Peyer's patch (tissue), 4 donors: ENCODE measurements at regions not wholly inside any gene's neighbourhood (a gene's known extent, or its start where the extent isn't known, plus 50 kb on each side); places are given as distances from the start of the nearest gene placed in this dataset.

ENCODE experiments used
- DNase-seq, 3 donors: peaks; one replicate each; pipeline ENCODE4 v3.0.0-alpha.2; 2017 to 2019
- H3K27ac ChIP-seq, 4 donors: fragments of 200-600 bp; sonication (generic); one replicate each; pipeline ENCODE4 v1.5.1; 2016 to 2019
- H3K27me3 ChIP-seq, 2 donors: fragments of 200-600 bp; sonication (generic); one replicate each; pipeline ENCODE4 v1.5.1; 2019
- H3K36me3 ChIP-seq, 3 donors: fragments of 200-600 bp; sonication (generic); one replicate each; pipeline ENCODE4 v1.5.1; 2016 to 2019
- H3K4me1 ChIP-seq, 4 donors: fragments of 200-600 bp; sonication (generic); one replicate each; pipeline ENCODE4 v1.5.1; 2016 to 2019
- H3K4me3 ChIP-seq, 4 donors: fragments of 200-600 bp; sonication (generic); 1 replicate in 3 of 4; 2 replicates in 1 of 4; pipeline ENCODE4 v1.5.1; 2016 to 2019; ENCODE audit warnings: mild to moderate bottlenecking in 1 of 4
- H3K9me3 ChIP-seq, 4 donors: fragments of 200-600 bp; sonication (generic); one replicate each; pipeline ENCODE4 v1.5.1; 2016 to 2019; ENCODE audit warnings: mild to moderate bottlenecking in 1 of 4
- POLR2A ChIP-seq, 2 donors: fragments of 450-650 bp; IDR thresholded peaks; one replicate each; pipeline ENCODE4 v1.5.1; 2017; ENCODE audit warnings: antibody characterized with exemption in 2 of 2, mild to moderate bottlenecking in 2 of 2, moderate library complexity in 2 of 2
- TF ChIP-seq, protein P1 (sequence below), 6 experiments: fragments of 450-650 bp in 4 of 6; fragments of 200-600 bp in 2 of 6; sonication (generic) in 1 of 6; IDR thresholded peaks; one replicate each; pipeline ENCODE4 v1.5.1; 2017 to 2019; ENCODE audit warnings: antibody characterized with exemption in 6 of 6, mild to moderate bottlenecking in 3 of 6, moderate library complexity in 1 of 6

DNA sequence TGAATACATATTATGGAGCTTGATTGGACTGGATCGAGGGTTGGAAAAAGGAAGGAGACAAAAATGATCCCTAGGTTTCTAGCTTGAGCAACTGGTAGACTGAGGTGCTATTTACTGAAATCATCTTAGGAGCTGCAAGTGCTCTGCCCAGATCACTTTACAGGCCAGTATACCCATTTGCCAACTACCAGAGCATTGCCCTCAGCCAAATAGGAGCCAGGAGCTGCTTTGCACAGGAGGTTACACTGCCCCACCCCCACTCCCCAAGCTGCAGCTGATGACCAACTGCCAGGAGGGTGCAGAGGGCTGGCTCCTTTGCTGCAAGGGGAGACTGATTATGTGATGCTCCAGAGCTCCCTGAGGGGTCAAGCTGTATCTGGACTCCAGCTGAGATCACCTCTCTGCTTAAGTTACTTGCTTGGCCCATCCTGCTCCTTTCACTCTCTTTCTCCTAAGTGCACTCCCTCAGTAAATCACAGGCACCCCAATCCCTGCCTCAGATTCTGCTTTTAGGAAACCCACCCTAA, 275.4 kb downstream of the ZEB1 start:
- no peak for DNase-seq
- Histone ChIP-seq H3K36me3 (no peaks in the 10 kb centered on the region), H3K27ac (no peak overlapping the region), H3K27me3 (no peaks in the 10 kb centered on the region), H3K4me3 (no peak overlapping the region), H3K4me1 (no peaks in the 10 kb centered on the region), H3K9me3 (no peaks in the 10 kb centered on the region)
- no peak for TF ChIP-seq POLR2A (IDR thresholded peaks at IDR 0.05)
- TF ChIP-seq, protein P1, sequence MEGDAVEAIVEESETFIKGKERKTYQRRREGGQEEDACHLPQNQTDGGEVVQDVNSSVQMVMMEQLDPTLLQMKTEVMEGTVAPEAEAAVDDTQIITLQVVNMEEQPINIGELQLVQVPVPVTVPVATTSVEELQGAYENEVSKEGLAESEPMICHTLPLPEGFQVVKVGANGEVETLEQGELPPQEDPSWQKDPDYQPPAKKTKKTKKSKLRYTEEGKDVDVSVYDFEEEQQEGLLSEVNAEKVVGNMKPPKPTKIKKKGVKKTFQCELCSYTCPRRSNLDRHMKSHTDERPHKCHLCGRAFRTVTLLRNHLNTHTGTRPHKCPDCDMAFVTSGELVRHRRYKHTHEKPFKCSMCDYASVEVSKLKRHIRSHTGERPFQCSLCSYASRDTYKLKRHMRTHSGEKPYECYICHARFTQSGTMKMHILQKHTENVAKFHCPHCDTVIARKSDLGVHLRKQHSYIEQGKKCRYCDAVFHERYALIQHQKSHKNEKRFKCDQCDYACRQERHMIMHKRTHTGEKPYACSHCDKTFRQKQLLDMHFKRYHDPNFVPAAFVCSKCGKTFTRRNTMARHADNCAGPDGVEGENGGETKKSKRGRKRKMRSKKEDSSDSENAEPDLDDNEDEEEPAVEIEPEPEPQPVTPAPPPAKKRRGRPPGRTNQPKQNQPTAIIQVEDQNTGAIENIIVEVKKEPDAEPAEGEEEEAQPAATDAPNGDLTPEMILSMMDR (IDR thresholded peaks at IDR 0.05) = no peak

DNA sequence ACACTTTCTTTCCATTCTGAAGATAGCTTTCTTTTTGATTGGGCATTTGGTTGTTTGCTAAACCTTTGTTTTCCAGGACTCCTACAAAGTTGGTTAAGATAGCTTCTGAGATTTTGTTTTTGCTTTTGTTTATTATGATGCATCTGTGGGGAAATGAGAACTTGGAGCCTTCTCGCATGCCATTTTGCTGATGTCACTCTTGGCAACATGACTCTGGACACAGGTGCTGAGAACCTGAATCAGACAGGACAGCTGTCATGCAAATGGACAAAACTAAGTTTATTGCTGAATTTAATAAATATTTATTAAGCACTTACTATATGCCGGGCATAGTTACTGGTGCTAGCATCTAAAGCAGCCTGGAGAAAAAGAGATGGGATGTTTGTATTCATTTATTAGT, 274.1 kb downstream of the ZEB1 start:
- no peak overlapping the region for H3K27ac ChIP-seq
- H3K4me1 ChIP-seq = no peaks in the 10 kb centered on the region
- H3K36me3 ChIP-seq = no peaks in the 10 kb centered on the region
- no peaks in the 10 kb centered on the region for H3K9me3 ChIP-seq
- H3K27me3 ChIP-seq = no peaks in the 10 kb centered on the region
- H3K4me3 ChIP-seq = no peak overlapping the region
- no peak for DNase-seq
- TF ChIP-seq POLR2A (IDR thresholded peaks at IDR 0.05) = no peak
- TF ChIP-seq, protein P1 (IDR thresholded peaks at IDR 0.05) = no peak

DNA sequence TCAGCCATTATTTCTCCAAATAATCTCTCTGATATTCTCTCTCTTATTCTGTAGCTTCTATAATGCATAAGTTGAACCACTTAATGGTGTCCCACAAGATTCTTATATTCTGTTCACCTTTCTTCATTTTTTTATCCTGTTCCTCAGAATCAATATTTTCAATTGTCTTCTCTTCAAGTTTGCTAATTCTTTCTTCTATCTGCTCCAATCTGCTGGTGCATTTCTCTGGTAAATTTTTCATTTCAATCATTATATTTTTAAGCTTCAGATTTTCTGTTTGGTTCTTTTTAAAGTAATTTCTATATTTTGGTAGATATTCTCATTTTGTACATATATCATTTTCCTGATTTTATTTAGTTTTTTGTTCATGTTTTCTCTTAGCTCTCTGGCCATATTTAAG, 272.6 kb downstream of the ZEB1 start:
- TF ChIP-seq, protein P1 (IDR thresholded peaks at IDR 0.05) = no peak
- H3K4me1 ChIP-seq = no peaks in the 10 kb centered on the region

DNA sequence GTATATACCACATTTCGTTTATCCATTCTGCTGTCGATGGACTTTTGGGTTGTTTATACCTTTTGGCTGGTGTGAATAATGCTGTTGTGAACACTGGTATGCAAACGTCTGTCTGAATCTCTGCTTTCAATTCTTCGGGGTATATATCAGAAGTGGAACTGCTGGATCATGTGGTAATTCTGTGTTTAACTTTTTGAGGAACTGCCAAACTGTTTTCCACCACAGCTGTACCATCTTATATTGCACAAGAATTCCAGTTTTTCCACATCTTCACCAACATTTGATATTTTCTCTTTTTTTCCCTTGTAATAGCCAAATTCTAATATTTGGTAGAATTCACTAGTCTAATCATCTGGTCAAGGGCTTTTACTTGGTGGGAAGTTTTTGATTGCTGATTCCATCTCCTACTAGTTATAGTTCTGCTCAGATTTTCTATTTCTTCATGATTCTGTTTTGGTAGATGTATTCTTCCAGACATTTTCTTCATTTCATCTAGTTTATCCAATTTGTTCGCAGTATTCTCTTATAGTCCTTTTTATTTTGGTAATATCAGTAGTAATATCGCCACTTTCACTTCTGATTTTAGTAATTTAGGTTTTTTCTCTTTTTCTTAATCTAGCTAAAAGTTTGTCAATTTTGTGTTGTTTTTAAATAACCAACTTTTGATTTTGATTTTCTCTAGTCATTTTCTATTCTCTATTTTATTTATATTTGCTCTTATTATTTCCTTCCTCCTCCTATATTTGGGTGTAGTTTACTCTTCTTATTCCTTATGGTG, 271.2 kb downstream of the ZEB1 start:
- Histone ChIP-seq H3K4me1 (no peaks in the 10 kb centered on the region), H3K27ac (peak overlapping the region in 1 of 4 donors; percentile 37), H3K36me3 (no peaks in the 10 kb centered on the region), H3K27me3 (no peaks in the 10 kb centered on the region), H3K9me3 (no peaks in the 10 kb centered on the region), H3K4me3 (no peak overlapping the region)
- DNase-seq = no peak
- TF ChIP-seq, protein P1 (IDR thresholded peaks at IDR 0.05) = no peak
- TF ChIP-seq POLR2A (IDR thresholded peaks at IDR 0.05) = no peak

More for the DNA sequence above, 272.6 kb downstream of the ZEB1 start:
- Histone ChIP-seq H3K4me3 (no peak overlapping the region), H3K27ac (no peak overlapping the region), H3K9me3 (no peaks in the 10 kb centered on the region), H3K36me3 (no peaks in the 10 kb centered on the region), H3K27me3 (no peaks in the 10 kb centered on the region)
- DNase-seq = no peak

DNA sequence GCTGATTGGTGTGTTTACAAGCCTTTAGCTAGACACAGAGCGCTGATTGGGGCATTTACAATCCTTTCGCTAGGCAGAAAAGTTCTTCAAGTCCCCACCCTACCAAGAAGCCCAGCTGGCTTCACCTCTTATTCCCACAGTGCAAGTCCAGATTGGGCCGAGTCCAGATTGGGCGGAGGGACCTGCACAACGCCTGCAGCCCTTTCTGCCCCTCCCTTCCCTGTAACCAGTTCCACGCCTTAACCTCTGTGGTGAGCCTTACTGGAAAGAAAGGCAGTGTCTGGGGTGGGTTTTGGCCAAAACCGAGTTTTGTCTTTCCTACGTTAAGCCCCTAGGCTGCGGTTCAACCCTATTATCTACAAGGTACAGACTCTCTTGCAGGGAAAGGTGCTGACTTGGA, 268.7 kb downstream of the ZEB1 start:
- H3K4me1 ChIP-seq = peaks cover 0 to 20% (median 0%) of the 10 kb centered on the region in 4 donors
- no peaks in the 10 kb centered on the region for H3K27me3 ChIP-seq
- no peaks in the 10 kb centered on the region for H3K36me3 ChIP-seq
- DNase-seq = no peak
- TF ChIP-seq, protein P1 (IDR thresholded peaks at IDR 0.05) = no peak
- no peak for TF ChIP-seq POLR2A (IDR thresholded peaks at IDR 0.05)
- H3K27ac ChIP-seq = peak overlapping the region in 1 of 4 donors; percentile 30
- H3K4me3 ChIP-seq = no peak overlapping the region
- H3K9me3 ChIP-seq = no peaks in the 10 kb centered on the region
